Retina (tissue), 1 donor: ENCODE measurements at regions not wholly inside any gene's neighbourhood (a gene's known extent, or its start where the extent isn't known, plus 50 kb on each side); places are given as distances from the start of the nearest gene placed in this dataset.
A peak's percentile ranks its signal among the peaks of the same experiment; 100 is the strongest.
"Not testable (repeated sequence)": the region's sequence is repeated elsewhere in the genome, so short reads cannot be mapped to it uniquely, and the experiment has no call there.

Source experiments
- DNase-seq: peaks from one replicate; pipeline ENCODE4 v3.0.0-alpha.2; 2016

- DNase-seq, result no peak
These were observed 164.1 kb upstream of the KCNQ5 start for GRCh38 chr6:72457738-72458137.

GRCh38 chr6:72458521-72458920 lies 163.3 kb upstream of the KCNQ5 start:
- no peak for DNase-seq

DNA sequence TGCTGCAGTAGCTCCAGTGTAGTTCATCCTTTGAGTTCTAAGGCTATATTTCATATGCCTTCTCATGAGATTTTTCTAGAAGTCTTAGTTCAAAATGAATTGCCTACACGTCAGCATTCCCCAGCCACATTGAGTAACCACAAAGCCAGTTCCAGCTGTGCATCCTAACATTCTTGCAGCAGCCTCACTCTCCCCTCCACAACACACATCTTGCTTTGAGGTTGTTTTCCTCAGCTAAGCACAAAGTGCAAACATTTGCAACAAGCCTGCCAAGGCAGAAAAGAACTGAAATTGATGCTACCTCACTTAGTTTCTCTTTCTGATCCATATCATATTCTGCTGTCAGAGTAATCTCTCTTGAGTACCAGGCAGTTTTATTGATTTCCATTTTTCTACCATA lies 160.7 kb upstream of the KCNQ5 start:
- DNase-seq, result no peak

DNA sequence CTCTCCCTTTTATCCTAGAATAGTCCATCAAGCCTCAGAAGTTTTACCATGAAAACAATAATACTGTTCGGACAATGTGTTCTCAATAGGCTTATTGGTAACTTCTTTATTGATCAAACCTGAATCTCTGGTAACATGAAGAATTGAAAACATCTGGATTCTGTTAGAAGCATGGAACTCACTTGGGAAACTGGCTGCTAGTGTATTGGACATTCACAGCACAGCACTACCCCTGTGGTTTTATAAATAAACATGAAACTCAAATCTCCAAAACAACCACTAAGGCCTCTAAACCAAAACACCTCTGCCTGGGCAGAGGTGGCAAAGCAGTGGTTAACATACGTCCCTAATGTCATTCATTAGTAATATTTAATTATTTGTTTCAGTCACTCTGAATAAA lies 157.6 kb upstream of the KCNQ5 start:
- no peak for DNase-seq

DNA sequence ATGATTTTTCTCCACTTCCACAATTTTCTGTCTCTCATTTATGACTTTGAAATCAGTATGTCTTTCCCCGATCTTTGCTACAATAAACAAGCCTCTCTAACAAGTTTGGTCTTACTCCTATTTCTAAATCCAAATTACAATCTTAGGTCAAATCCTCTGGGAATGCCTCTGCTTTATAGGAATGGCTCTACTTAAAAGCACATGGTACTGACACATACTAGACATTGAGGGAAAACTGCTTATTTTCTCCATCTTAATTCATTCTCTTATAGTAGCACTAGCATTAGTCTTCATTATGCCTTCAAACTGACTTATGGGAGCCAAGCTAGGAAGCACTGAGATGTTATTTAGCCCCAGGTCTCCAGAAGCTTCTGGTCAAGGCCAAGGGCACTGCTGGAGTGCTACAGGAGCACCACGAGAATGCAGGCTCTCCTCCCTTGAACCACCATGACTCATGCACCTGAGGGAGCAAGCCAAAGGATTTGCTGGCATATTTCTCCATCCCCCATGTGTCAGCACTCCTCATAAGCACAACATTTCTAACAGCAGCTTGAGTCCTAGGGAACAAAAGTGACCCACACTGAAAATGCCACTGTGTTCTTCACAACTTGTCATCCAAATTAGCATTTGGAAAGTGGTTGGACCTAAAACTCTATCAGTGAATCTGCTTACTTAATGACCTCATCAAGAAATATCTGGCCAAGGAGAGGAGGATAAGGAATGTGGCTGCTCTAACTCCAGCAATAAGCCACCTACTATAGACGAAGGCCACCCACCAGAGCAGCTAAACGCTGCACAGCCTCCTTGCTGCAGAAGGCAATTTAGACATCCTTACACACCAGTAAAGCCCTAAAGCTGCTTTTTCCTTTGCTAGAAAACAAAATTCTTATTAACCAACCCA lies 156.8 kb upstream of the KCNQ5 start:
- DNase-seq, result no peak

- no peak for DNase-seq
These were observed 155.4 kb upstream of the KCNQ5 start for GRCh38 chr6:72466471-72466870.

GRCh38 chr6:72466971-72467566 lies 154.8 kb upstream of the KCNQ5 start:
- DNase-seq, result no peak

DNA sequence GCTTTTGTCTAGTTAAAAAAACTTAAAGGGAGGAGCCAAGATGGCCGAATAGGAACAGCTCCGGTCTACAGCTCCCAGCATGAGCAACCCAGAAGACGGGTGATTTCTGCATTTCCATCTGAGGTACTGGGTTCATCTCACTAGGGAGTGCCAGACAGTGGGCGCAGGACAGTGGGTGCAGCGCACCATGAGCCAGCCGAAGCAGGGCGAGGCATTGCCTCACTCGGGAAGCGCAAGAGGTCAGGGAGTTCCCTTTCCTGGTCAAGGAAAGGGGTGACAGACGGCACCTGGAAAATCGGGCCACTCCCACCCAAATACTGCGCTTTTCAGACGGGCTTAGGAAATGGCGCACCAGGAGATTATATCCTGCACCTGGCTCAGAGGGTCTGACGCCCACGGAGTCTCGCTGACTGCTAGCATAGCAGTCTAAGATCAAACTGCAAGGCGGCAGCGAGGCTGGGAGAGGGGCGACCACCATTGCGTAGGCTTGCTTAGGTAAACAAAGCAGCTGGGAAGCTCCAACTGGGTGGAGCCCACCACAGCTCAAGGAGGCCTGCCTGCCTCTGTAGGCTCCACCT lies 152.4 kb upstream of the KCNQ5 start:
- DNase-seq, result not testable (repeated sequence)

- no peak for DNase-seq
These were observed 145.8 kb upstream of the KCNQ5 start for GRCh38 chr6:72476051-72476450.

- no peak for DNase-seq
These were observed 145.2 kb upstream of the KCNQ5 start for GRCh38 chr6:72476646-72477045.

GRCh38 chr6:72495441-72495840 lies 126.4 kb upstream of the KCNQ5 start:
- no peak for DNase-seq

GRCh38 chr6:72497186-72497585 lies 124.7 kb upstream of the KCNQ5 start:
- no peak for DNase-seq

GRCh38 chr6:72500669-72501068 lies 121.2 kb upstream of the KCNQ5 start:
- no peak for DNase-seq

DNA sequence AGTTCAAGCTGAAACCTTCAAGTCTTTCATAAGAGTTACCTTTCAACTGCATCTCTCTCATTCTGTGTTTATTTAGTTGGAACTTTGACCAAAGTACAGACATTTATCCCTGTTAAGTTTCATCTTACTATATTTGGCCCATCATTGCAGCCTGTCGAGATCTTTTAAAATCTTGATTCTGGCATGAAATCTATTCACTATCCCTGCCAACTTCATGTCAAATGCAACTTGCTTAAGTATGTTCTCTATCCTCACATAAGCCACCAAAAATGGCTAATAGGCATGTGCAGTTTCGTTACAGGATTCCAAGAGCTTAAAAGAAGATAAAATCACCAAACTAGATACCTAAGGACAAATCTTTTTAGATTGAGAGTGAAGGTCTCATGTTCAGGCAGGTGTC lies 117.5 kb upstream of the KCNQ5 start:
- no peak for DNase-seq

GRCh38 chr6:72505446-72505845 lies 116.4 kb upstream of the KCNQ5 start:
- DNase-seq, result no peak

DNA sequence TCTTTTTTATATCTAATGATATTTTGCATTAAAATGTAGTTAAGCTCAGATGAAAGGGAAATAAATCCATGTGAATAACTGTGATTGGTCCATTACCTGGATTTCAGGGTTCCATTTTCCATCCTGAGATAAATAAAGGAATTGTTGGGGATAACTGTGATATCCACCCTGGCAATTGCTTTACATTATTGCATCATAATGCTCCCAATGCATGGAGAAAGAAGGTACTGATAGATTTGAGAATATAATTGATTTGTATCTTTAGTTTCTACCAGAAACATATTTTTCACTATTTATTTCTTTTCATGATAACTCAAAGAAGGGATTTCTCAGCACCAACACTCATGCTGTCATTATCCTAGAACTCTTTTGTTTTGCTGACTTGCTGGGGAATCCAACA lies 102.0 kb upstream of the KCNQ5 start:
- DNase-seq, result no peak

DNA sequence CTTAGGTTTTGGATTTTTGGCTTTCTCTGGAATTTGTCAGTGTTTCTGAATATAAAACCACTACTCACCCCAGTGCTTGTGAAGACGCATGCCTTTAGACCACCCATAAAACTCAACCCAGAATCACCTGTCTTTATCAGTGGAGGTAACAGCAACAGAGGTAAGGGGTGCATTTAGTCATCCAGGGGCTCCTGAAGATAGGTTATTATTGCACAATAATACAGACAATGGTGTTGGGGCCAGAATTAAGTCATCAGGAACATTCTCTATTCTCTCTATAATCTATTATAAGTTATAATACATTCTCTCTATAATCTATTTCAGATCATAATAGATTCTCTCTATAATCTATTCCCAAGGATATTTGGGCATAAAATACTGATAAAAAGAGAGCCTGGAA lies 100.2 kb upstream of the KCNQ5 start:
- DNase-seq, result no peak

GRCh38 chr6:72522735-72523141 lies 99.1 kb upstream of the KCNQ5 start:
- peak; percentile 8 for DNase-seq

DNA sequence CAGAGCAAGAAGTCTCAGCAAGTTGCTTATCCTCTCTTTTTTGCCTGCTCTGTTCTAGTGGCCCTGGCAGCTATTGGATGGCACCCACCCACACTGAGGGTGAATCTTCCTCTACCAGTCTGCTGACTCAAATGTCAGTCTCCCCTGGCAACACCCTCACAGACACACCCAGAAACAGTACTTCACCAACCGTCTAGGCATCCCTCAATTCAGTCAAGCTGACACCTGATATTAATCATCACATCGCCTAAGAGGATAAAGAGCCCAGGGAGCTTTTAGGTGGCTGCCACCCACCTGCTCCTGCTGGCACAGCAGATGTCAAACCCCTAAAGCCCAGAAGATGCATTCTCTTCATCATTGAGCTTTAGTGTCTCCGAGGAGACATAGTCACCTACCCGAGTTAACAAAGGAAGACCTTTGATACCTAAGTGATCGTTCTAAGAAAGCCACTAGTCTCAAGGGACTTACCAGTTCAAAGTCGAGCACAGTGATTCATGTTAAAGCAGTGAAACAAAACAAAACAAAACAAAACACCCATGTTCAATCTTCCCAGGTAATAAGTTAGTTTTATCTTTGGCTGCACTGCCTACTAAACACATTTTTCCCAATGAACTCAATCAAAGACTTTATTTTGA lies 97.7 kb upstream of the KCNQ5 start:
- peak; percentile 17 for DNase-seq

DNA sequence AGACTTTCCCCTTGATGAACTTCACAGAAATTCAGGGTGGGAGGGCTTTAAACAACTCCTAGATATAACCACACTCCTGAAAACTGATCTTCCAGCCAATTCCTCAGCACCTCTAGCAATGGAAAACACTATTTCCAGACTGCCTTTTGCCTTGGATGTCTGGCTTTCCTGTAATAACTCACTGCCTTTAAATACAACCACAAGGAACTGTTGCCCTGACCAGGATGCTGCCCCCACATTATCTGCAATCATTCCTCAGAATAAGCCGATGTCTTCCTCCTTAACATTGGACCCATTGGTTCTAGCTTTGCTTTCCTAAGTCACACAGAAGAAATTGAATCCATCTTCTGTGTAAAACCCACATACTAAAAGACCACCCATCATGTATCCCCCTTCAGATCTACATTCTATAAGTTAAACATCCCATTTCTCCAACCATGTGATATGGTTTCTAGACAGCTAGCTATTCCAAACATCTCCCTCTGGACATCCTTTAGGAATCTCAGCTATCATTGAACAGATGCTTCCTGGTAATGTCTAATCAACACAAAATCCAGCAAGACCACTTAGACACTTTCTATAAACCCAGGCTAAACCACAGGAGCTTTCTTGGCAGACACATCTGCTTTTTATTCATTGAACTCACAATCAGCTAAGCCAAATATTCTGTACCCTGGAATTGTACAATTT lies 95.9 kb upstream of the KCNQ5 start:
- no peak for DNase-seq

DNA sequence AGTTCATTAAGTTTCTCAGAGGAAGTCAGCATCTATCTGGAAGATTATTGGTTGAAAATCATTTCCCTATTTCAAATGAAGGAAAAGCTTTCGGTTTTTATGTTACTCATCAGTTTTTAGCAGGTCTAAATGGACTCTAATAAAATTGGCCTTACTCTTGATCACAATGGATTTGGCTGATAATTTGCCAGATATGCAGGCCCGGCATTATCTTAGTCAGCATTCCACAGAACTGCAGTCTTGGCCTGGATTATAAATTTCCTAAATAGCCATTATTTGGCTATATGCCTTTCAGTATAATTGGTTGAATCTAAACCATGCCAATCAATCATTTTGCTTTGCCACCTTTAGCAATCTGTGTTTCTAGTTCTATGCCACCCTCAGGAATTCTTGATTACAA lies 91.7 kb upstream of the KCNQ5 start:
- DNase-seq, result no peak

DNA sequence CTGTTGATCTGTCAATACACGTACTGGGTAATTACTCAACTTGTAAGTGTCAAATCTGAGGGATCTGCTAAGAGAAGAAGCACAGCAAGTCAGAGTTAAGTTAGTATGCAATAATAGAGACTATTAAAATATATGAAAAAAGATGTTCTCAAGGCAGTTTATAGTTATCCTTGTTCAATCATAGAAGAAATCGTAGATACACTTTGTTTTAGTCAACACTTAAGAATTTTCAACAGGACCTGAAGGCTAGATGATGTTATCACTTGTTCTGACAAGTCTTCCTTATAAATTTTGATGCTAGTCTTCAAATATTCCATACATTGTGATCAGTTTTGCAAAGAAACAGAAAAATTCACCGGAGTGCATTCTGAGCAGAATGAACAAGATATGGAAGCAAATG lies 91.1 kb upstream of the KCNQ5 start:
- DNase-seq, result no peak

DNA sequence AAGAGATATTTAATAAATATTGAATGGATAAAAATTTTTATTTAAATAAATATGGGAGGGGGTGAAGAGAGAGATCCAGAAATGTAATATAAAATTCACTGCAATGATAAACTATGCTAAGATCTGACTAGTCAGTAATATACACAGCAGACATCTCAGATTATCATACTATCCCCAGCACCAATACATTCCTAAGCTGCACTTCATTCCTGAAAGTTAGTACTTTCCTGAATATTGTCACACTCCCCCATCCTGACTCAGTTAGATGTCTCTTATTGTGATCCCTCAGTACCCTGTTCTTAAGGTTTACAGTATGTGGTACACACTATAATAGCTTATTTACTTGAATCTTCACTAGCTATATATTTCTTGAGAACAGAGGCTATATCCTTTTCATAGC lies 88.3 kb upstream of the KCNQ5 start:
- DNase-seq, result no peak
